IMR-90 (cell line): ENCODE measurements at regions not wholly inside any gene's neighbourhood (a gene's known extent, or its start where the extent isn't known, plus 50 kb on each side); places are given as distances from the start of the nearest gene placed in this dataset.

Experiments
- ATAC-seq: fragments of 200-7000 bp; cut with Tn5 transposase; 2 replicates; pipeline ENCODE4 v1.9.1; 2020; ENCODE audit warnings: low read depth, mild to moderate bottlenecking, moderate library complexity
- BruUV-seq: library from RNA; stranded (reverse); fragments of 400-500 nt; replicated peaks from 2 replicates; lab custom pipeline; 2021; lab: Mats Ljungman, UMichigan
- CTCF ChIA-PET: fragments of 300-600 bp; formaldehyde crosslinking; extraction: SDS; loops from one replicate; lab custom pipeline; 2021; ENCODE audit warnings: antibody characterized with exemption; lab: Yijun Ruan, JAX
- POLR2A ChIA-PET: fragments of 300-600 bp; sonication (Branson Sonifier 250); formaldehyde crosslinking; loops from one replicate; lab custom pipeline; 2022; ENCODE audit warnings: antibody characterized with exemption; ENCODE audit not compliant: unreplicated experiment; lab: Charles Lee
- DNase-seq: peaks from one replicate; pipeline ENCODE4 v3.0.0; 2013
- H2AFZ ChIP-seq: replicated peaks from 2 replicates; pipeline ENCODE3; 2013; ENCODE audit warnings: low read length, mild to moderate bottlenecking; ENCODE audit not compliant: poor library complexity
- H2AK5ac ChIP-seq: 2 replicates; pipeline ENCODE4 v1.6.1; 2013; ENCODE audit warnings: low read depth, low read length, inconsistent platforms
- H2AK9ac ChIP-seq: replicated peaks from 2 replicates; pipeline ENCODE3; 2013; ENCODE audit warnings: mild to moderate bottlenecking, low read depth, low read length, moderate library complexity; ENCODE audit not compliant: poor library complexity
- H2BK120ac ChIP-seq: 2 replicates; pipeline ENCODE4 v1.6.1; 2013; ENCODE audit warnings: low read depth, low read length, inconsistent platforms
- H2BK15ac ChIP-seq: 3 replicates; pipeline ENCODE4 v1.6.1; 2013; ENCODE audit warnings: low read depth, low read length, inconsistent platforms
- H2BK20ac ChIP-seq: 2 replicates; pipeline ENCODE4 v1.6.1; 2013; ENCODE audit warnings: low read depth, mild to moderate bottlenecking, inconsistent platforms, low read length, moderate library complexity
- H2BK5ac ChIP-seq: 2 replicates; pipeline ENCODE4 v1.6.1; 2013; ENCODE audit warnings: mild to moderate bottlenecking, low read depth, low read length, inconsistent platforms; ENCODE audit not compliant: poor library complexity, severe bottlenecking
- H3K14ac ChIP-seq: replicated peaks from 2 replicates; pipeline ENCODE4 v1.6.1; 2013; ENCODE audit warnings: low read depth, low read length, inconsistent platforms
- H3K18ac ChIP-seq: 2 replicates; pipeline ENCODE4 v1.6.1; 2013; ENCODE audit warnings: low read depth, low read length, control low read depth
- H3K23ac ChIP-seq: 2 replicates; pipeline ENCODE4 v1.6.1; 2013; ENCODE audit warnings: low read depth, low read length, inconsistent platforms
- H3K27ac ChIP-seq: 2 replicates; pipeline ENCODE4 v1.5.1; 2013; ENCODE audit warnings: mild to moderate bottlenecking, control low read depth, low read length; ENCODE audit not compliant: insufficient read depth
- H3K27me3 ChIP-seq: 2 replicates; pipeline ENCODE4 v1.6.1; 2013; ENCODE audit warnings: low read length; ENCODE audit not compliant: control insufficient read depth, insufficient read depth
- H3K36me3 ChIP-seq: 2 replicates; pipeline ENCODE4 v1.6.1; 2013; ENCODE audit warnings: low read length, mixed read lengths; ENCODE audit not compliant: control insufficient read depth, insufficient read depth
- H3K4ac ChIP-seq: 2 replicates; pipeline ENCODE4 v1.6.1; 2013; ENCODE audit warnings: low read depth, low read length, inconsistent platforms
- H3K4me1 ChIP-seq: 2 replicates; pipeline ENCODE4 v1.6.1; 2013; ENCODE audit warnings: low read length, mixed read lengths; ENCODE audit not compliant: control insufficient read depth, insufficient read depth
- H3K4me2 ChIP-seq: 2 replicates; pipeline ENCODE4 v1.6.1; 2013; ENCODE audit warnings: low read depth, mild to moderate bottlenecking, control low read depth, low read length, moderate library complexity
- H3K4me3 ChIP-seq: 2 replicates; pipeline ENCODE4 v1.5.1; 2013; ENCODE audit warnings: low read depth, mild to moderate bottlenecking, control low read depth, low read length, moderate library complexity; ENCODE audit not compliant: insufficient read depth
- H3K56ac ChIP-seq: 2 replicates; pipeline ENCODE4 v1.6.1; 2013; ENCODE audit warnings: low read length, inconsistent platforms; ENCODE audit not compliant: insufficient read depth; ENCODE audit errors: extremely low read depth
- H3K79me1 ChIP-seq, 2 experiments: 2 replicates each; pipeline ENCODE4 v1.6.1; 2013; ENCODE audit warnings: low read length in 2 of 2, inconsistent platforms in 1 of 2, low read depth in 1 of 2
- H3K9ac ChIP-seq: 2 replicates; pipeline ENCODE4 v1.6.1; 2013; ENCODE audit warnings: low read depth, low read length, control low read depth
- H3K9me1 ChIP-seq: 2 replicates; pipeline ENCODE4 v1.6.1; 2013; ENCODE audit warnings: low read length, inconsistent platforms; ENCODE audit not compliant: insufficient read depth
- H3K9me3 ChIP-seq: 2 replicates; pipeline ENCODE4 v1.6.1; 2013; ENCODE audit warnings: low read length; ENCODE audit not compliant: control insufficient read depth, insufficient read depth
- H4K20me1 ChIP-seq: 2 replicates; pipeline ENCODE4 v1.6.1; 2013; ENCODE audit warnings: low read length, inconsistent platforms; ENCODE audit not compliant: insufficient read depth
- H4K5ac ChIP-seq: 2 replicates; pipeline ENCODE4 v1.6.1; 2013; ENCODE audit warnings: mild to moderate bottlenecking, low read depth, low read length, control low read depth
- H4K8ac ChIP-seq, 2 experiments: 2 replicates each; pipeline ENCODE4 v1.6.1; 2013; ENCODE audit warnings: low read depth in 2 of 2, low read length in 2 of 2, control low read depth in 1 of 2, inconsistent platforms in 1 of 2
- H4K91ac ChIP-seq: 2 replicates; pipeline ENCODE4 v1.6.1; 2013; ENCODE audit warnings: low read depth, low read length, inconsistent platforms; ENCODE audit not compliant: insufficient read depth
- BHLHE40 ChIP-seq: fragments of 150-350 bp; IDR thresholded peaks from 2 replicates; pipeline ENCODE4 v1.6.1; 2016; ENCODE audit warnings: mild to moderate bottlenecking, low read depth, low read length
- CEBPB ChIP-seq: IDR thresholded peaks from 2 replicates; pipeline ENCODE4 v1.6.1; 2012; ENCODE audit warnings: low read depth, low read length, improper control_type of control experiment
- CHD1 ChIP-seq: IDR thresholded peaks from 2 replicates; pipeline ENCODE4 v1.6.1; 2012; ENCODE audit warnings: low read depth, low read length, improper control_type of control experiment
- FOS ChIP-seq: fragments of 150-350 bp; IDR thresholded peaks from 2 replicates; pipeline ENCODE4 v1.6.1; 2016; ENCODE audit warnings: low read depth, low read length
- MAFK ChIP-seq: IDR thresholded peaks from 2 replicates; pipeline ENCODE4 v1.6.1; 2012; ENCODE audit warnings: low read depth, low read length, improper control_type of control experiment
- MAZ ChIP-seq: IDR thresholded peaks from 2 replicates; pipeline ENCODE4 v1.6.1; 2012; ENCODE audit warnings: low read depth, mild to moderate bottlenecking, low read length, improper control_type of control experiment, moderate library complexity, borderline replicate concordance
- MXI1 ChIP-seq: IDR thresholded peaks from 2 replicates; pipeline ENCODE4 v1.6.1; 2012; ENCODE audit warnings: low read depth, mild to moderate bottlenecking, low read length, moderate library complexity, borderline replicate concordance
- NFE2L2 ChIP-seq: fragments of 150-350 bp; IDR thresholded peaks from 2 replicates; pipeline ENCODE4 v1.6.1; 2016; ENCODE audit warnings: low read depth, mild to moderate bottlenecking, low read length
- POLR2A ChIP-seq: IDR thresholded peaks from 2 replicates; pipeline ENCODE4 v1.6.1; 2012; ENCODE audit warnings: mild to moderate bottlenecking, low read depth, low read length
- RAD21 ChIP-seq: IDR thresholded peaks from 2 replicates; pipeline ENCODE4 v1.6.1; 2012; ENCODE audit warnings: low read length, improper control_type of control experiment
- RCOR1 ChIP-seq: IDR thresholded peaks from 2 replicates; pipeline ENCODE4 v1.6.1; 2012; ENCODE audit warnings: mild to moderate bottlenecking, low read length, improper control_type of control experiment; ENCODE audit not compliant: insufficient replicate concordance
- RFX5 ChIP-seq: IDR thresholded peaks from 2 replicates; pipeline ENCODE4 v1.8.0; 2012; ENCODE audit warnings: low read depth, mild to moderate bottlenecking, low read length, moderate library complexity
- SMC3 ChIP-seq: fragments of 150-350 bp; IDR thresholded peaks from 2 replicates; pipeline ENCODE4 v1.6.1; 2016; ENCODE audit warnings: low read depth, mild to moderate bottlenecking, antibody characterized with exemption, low read length, moderate library complexity
- WGBS, 2 experiments: methylation state at CpG; one replicate each; pipeline versions ENCODE4 v1.1.5 to v1.1.7; 2013; ENCODE audit warnings: missing lambda C conversion rate in 2 of 2; ENCODE audit not compliant: insufficient read length in 1 of 2; ENCODE audit errors: extremely low coverage in 2 of 2; 5-methylcytosine and 5-hydroxymethylcytosine counted together
- dilution Hi-C: fragments of 300-500 bp; cut with HindIII; formaldehyde crosslinking; loops from one replicate; pipeline ENCODE4 v1.14.3; 2018; ENCODE audit warnings: low sequenced_read_pairs; ENCODE audit not compliant: unreplicated experiment
- in situ Hi-C: fragments of 300-500 bp; cut with MboI; formaldehyde crosslinking; loops from 3 replicates; pipeline ENCODE4 v1.14.3; 2019; ENCODE audit warnings: low sequenced_read_pairs, inconsistent platforms, mixed read lengths
- intact Hi-C: fragments of 100-400 bp; cut with micrococcal nuclease; formaldehyde crosslinking; loops from 2 replicates; pipeline ENCODE4 v1.10.0; 2022
- TF ChIP-seq, protein P1 (sequence below): fragments of 150-350 bp; IDR thresholded peaks from 2 replicates; pipeline ENCODE4 v1.6.1; 2016; ENCODE audit warnings: low read depth, mild to moderate bottlenecking, low read length, moderate library complexity, borderline replicate concordance
- TF ChIP-seq, protein P2 (sequence below): fragments of 150-350 bp; IDR thresholded peaks from 2 replicates; pipeline ENCODE4 v1.6.1; 2017; ENCODE audit warnings: mild to moderate bottlenecking, antibody characterized with exemption, low read length, low read depth
- TF ChIP-seq, protein P3 (sequence below): conservative IDR thresholded peaks from 2 replicates; pipeline ENCODE4 v1.5.1; 2012; ENCODE audit warnings: mild to moderate bottlenecking, low read depth, low read length, improper control_type of control experiment

DNA sequence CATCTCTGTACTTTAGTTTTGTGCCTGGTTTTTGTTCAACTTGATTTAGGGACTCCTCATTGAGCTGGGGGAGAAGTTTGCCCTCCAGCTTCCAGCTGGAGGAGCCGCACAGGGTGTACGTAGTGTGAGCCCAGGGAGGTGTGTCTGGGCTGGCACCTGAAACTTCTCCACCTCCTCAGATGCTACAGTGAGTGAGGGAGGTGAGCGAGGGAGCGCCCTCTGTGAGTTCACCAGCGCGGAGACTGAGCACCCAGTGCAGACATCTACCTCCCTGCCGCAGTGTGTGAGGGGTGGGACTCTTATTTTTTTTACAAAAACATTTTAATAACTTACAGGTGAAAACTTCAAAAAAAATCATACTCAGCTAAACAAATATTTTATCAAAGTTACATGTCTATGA lies 204.2 kb upstream of the HS6ST1 start:
- H3K14ac ChIP-seq = no peak overlapping the region
- H3K9me1 ChIP-seq = no peaks in the 10 kb centered on the region
- H3K79me1 ChIP-seq = no peaks in the 10 kb centered on the region
- H4K20me1 ChIP-seq = no peaks in the 10 kb centered on the region
- no peak overlapping the region for H2BK5ac ChIP-seq
- no peak overlapping the region for H3K4ac ChIP-seq
- no peaks in the 10 kb centered on the region for H3K36me3 ChIP-seq
- WGBS, 2 experiments = no CpG with 5 or more reads among the region's 7 CpGs
- TF ChIP-seq, protein P1, sequence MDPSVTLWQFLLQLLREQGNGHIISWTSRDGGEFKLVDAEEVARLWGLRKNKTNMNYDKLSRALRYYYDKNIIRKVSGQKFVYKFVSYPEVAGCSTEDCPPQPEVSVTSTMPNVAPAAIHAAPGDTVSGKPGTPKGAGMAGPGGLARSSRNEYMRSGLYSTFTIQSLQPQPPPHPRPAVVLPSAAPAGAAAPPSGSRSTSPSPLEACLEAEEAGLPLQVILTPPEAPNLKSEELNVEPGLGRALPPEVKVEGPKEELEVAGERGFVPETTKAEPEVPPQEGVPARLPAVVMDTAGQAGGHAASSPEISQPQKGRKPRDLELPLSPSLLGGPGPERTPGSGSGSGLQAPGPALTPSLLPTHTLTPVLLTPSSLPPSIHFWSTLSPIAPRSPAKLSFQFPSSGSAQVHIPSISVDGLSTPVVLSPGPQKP = no peak
- TF ChIP-seq POLR2A (no peak), MXI1 (no peak), FOS (no peak), CEBPB (no peak), BHLHE40 (no peak), NFE2L2 (no peak), MAFK (no peak), RCOR1 (no peak), CHD1 (no peak), MAZ (no peak), RFX5 (no peak), SMC3 (no peak), RAD21 (no peak)
- TF ChIP-seq, protein P2, sequence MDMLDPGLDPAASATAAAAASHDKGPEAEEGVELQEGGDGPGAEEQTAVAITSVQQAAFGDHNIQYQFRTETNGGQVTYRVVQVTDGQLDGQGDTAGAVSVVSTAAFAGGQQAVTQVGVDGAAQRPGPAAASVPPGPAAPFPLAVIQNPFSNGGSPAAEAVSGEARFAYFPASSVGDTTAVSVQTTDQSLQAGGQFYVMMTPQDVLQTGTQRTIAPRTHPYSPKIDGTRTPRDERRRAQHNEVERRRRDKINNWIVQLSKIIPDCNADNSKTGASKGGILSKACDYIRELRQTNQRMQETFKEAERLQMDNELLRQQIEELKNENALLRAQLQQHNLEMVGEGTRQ = no peak
- TF ChIP-seq, protein P3, sequence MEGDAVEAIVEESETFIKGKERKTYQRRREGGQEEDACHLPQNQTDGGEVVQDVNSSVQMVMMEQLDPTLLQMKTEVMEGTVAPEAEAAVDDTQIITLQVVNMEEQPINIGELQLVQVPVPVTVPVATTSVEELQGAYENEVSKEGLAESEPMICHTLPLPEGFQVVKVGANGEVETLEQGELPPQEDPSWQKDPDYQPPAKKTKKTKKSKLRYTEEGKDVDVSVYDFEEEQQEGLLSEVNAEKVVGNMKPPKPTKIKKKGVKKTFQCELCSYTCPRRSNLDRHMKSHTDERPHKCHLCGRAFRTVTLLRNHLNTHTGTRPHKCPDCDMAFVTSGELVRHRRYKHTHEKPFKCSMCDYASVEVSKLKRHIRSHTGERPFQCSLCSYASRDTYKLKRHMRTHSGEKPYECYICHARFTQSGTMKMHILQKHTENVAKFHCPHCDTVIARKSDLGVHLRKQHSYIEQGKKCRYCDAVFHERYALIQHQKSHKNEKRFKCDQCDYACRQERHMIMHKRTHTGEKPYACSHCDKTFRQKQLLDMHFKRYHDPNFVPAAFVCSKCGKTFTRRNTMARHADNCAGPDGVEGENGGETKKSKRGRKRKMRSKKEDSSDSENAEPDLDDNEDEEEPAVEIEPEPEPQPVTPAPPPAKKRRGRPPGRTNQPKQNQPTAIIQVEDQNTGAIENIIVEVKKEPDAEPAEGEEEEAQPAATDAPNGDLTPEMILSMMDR = no peak
- no peaks in the 10 kb centered on the region for H3K4me1 ChIP-seq
- no peak overlapping the region for H2BK120ac ChIP-seq
- no peak overlapping the region for H3K4me3 ChIP-seq
- no peak overlapping the region for H3K23ac ChIP-seq
- no peaks in the 10 kb centered on the region; the same call in 1 of the 2 replicates for H3K9me3 ChIP-seq
- no peak overlapping the region for H3K9ac ChIP-seq
- in situ Hi-C loops = no loop called here
- no TSS peak for BruUV-seq
- no peaks in the 10 kb centered on the region; the same call in 1 of the 2 replicates for H3K27me3 ChIP-seq
- H2AK9ac ChIP-seq = no peak overlapping the region
- H4K91ac ChIP-seq = no peak overlapping the region
- no peak overlapping the region for H2AFZ ChIP-seq
- dilution Hi-C loops = no loop called here
- no peak for ATAC-seq
- H3K4me2 ChIP-seq = no peak overlapping the region
- no peak overlapping the region for H4K8ac ChIP-seq
- no peak overlapping the region for H2BK20ac ChIP-seq
- H2BK15ac ChIP-seq = no peak overlapping the region
- no peak overlapping the region for H3K56ac ChIP-seq
- CTCF ChIA-PET = interaction anchor here (0.7 kb wide), 1 partner anchor 220 kb away, joined by 3 read pairs; no protein-coding TSS in a partner anchor
- no peak overlapping the region for H3K27ac ChIP-seq
- no peak overlapping the region for H3K18ac ChIP-seq
- no peak overlapping the region for H2AK5ac ChIP-seq
- no peak overlapping the region for H4K5ac ChIP-seq
- intact Hi-C loops = no loop called here
- POLR2A ChIA-PET = no interaction called here
- DNase-seq = no peak
